ENCODE measurements at regions not wholly inside any gene's neighbourhood (a gene's known extent, or its start where the extent isn't known, plus 50 kb on each side); places are given as distances from the start of the nearest gene placed in this dataset.

DNA sequence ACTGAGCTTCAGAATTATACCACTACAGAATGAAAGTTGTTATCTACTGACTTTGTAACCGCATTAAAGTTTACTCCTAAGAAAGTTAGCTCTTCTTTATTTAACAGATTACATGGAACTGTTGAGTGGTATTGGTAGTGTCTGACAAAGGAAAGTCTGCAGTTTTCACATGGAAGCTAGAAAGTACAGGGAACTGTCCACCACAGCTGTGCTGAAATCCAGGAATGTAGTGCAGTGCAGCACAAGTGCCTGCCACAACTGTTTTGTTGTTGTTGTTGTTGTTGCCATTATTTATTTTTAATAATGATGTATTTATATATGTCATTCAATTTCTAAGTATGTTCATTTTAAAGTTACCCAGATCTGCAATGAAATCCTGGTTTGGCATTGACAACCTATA lies 464.9 kb downstream of the TBC1D32 start:
- no peaks in the 10 kb centered on the region for H3F3A ChIP-seq (ENCODE audit: insufficient read depth)
- H3K4me3 ChIP-seq, result no peak overlapping the region
- in situ Hi-C loops (cut with MboI), result no loop called here
- no peak overlapping the region for H3K4me2 ChIP-seq (ENCODE audit: unreplicated experiment)
- H4K20me1 ChIP-seq (ENCODE audit: insufficient read depth), result no peaks in the 10 kb centered on the region
- no peaks in the 10 kb centered on the region for H3K4me1 ChIP-seq (ENCODE audit: insufficient read depth)
- no peaks in the 10 kb centered on the region for H3K9me2 ChIP-seq (ENCODE audit: insufficient read depth)
- H3K79me2 ChIP-seq (ENCODE audit: insufficient read depth), result no peaks in the 10 kb centered on the region
- H3K36me3 ChIP-seq (ENCODE audit: low read depth), result no peaks in the 10 kb centered on the region
- H2AFZ ChIP-seq, result no peak overlapping the region
- no peak overlapping the region for H3K9ac ChIP-seq
- TF ChIP-seq EZH2 (IDR thresholded peaks at IDR 0.05; ENCODE audit: insufficient read depth, poor library complexity, severe bottlenecking), result no peak
- H3K27me3 ChIP-seq (replicated peaks; ENCODE audit: insufficient read depth), result no peaks in the 10 kb centered on the region
- WGBS, 2 experiments (ENCODE audit: low coverage in 1 of 2, low lambda C conversion rate in 2 of 2, missing lambda C conversion rate in 2 of 2), result 11 to 12% methylated on average over 1 of the region's 1 CpG
- DNase-seq, result peak; percentile 2
- H3K9me3 ChIP-seq (ENCODE audit: low read depth), result no peaks in the 10 kb centered on the region
- no peak overlapping the region for H3K27ac ChIP-seq

DNA sequence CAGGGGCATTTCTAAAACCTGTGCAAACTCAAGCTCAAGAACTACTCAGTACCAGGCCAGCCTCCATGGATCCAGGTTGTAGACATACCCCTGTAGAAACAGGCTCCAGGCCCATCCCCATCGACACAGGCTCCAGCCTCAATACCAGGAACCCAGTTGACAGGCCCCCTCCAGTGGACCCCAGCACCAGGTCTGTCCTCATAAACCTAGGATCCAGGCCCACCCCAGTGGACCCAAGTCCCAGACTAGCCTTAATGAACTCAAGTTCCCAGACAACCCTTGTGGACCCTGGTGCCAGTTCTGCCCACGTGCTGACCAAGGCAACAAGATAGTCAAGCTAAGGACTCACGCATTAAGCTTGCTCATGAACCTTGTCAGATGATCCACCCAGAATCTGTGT lies 476.9 kb downstream of the TBC1D32 start:
- no peak for DNase-seq
- Histone ChIP-seq H3K9me3 (ENCODE audit: low read depth) (no peaks in the 10 kb centered on the region), H3K79me2 (ENCODE audit: insufficient read depth) (no peaks in the 10 kb centered on the region), H3K4me1 (ENCODE audit: insufficient read depth) (no peaks in the 10 kb centered on the region), H2AFZ (no peak overlapping the region), H3K4me2 (ENCODE audit: unreplicated experiment) (no peak overlapping the region), H3K9ac (no peak overlapping the region), H3K4me3 (no peak overlapping the region), H3F3A (ENCODE audit: insufficient read depth) (no peaks in the 10 kb centered on the region), H3K9me2 (ENCODE audit: insufficient read depth) (no peaks in the 10 kb centered on the region), H3K36me3 (ENCODE audit: low read depth) (0 out of 2 replicates have a peak, but pooled peaks cover 4% of the 10 kb centered on the region), H3K27me3 (replicated peaks; ENCODE audit: insufficient read depth) (no peaks in the 10 kb centered on the region), H4K20me1 (ENCODE audit: insufficient read depth) (no peaks in the 10 kb centered on the region), H3K27ac (no peak overlapping the region)
- no peak for TF ChIP-seq EZH2 (IDR thresholded peaks at IDR 0.05; ENCODE audit: insufficient read depth, poor library complexity, severe bottlenecking)
- no peak for TF ChIP-seq EZH2phosphoT487 (IDR thresholded peaks at IDR 0.05; ENCODE audit: insufficient read depth, low read depth)
- in situ Hi-C loops (cut with MboI), result no loop called here
- 20 to 23% methylated on average over 3 of the region's 3 CpGs for WGBS, 2 experiments (ENCODE audit: low coverage in 1 of 2, low lambda C conversion rate in 2 of 2, missing lambda C conversion rate in 2 of 2)

DNA sequence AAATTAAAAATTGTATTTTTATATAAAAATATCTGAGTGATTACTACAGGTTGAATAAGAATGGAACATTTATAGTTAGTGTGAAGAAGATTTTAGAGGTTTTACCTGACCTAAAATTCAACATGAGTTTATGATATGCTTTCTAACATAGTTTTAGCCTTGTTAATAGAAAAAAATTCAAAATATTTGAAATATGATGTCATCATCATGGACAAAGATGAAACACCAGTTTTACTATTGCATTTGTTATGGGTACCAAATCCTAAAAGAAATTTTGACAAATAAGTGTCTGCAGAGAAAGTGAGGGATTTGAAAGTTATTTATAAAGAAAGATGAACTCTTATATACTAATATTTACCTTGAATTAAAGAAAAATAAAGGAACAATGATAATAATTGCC lies 479.7 kb downstream of the TBC1D32 start:
- Histone ChIP-seq H3K79me2 (ENCODE audit: insufficient read depth) (no peaks in the 10 kb centered on the region), H3F3A (ENCODE audit: insufficient read depth) (no peaks in the 10 kb centered on the region), H3K27me3 (replicated peaks; ENCODE audit: insufficient read depth) (no peaks in the 10 kb centered on the region), H3K9me2 (ENCODE audit: insufficient read depth) (no peaks in the 10 kb centered on the region), H3K27ac (no peak overlapping the region), H4K20me1 (ENCODE audit: insufficient read depth) (no peaks in the 10 kb centered on the region), H3K9me3 (ENCODE audit: low read depth) (no peaks in the 10 kb centered on the region), H3K9ac (no peak overlapping the region), H2AFZ (no peak overlapping the region), H3K4me2 (ENCODE audit: unreplicated experiment) (no peak overlapping the region), H3K4me1 (ENCODE audit: insufficient read depth) (no peaks in the 10 kb centered on the region), H3K4me3 (no peak overlapping the region), H3K36me3 (ENCODE audit: low read depth) (no peaks in the 10 kb centered on the region)
- TF ChIP-seq EZH2phosphoT487 (IDR thresholded peaks at IDR 0.05; ENCODE audit: insufficient read depth, low read depth) (no peak), EZH2 (IDR thresholded peaks at IDR 0.05; ENCODE audit: insufficient read depth, poor library complexity, severe bottlenecking) (no peak)
- in situ Hi-C loops (cut with MboI), result no loop called here
- DNase-seq, result no peak

DNA sequence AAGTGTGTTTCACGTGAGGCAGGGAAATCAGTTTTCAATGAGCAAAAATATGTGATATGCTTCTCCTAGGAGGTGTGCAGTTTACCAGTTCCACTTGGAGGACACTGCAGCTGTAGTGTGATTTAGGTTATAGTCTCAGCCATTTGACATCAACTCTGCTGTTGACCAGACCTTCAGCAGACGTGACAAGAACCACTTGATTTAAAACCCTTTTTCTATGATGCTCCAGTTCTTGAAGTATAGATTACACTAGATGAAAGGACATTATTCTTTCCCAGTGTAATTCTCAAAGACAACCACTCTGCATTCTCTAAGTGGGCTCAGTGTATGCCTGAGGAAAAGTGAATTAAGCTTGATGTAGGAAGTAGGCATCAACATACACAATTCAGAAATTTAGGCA lies 480.8 kb downstream of the TBC1D32 start:
- no peaks in the 10 kb centered on the region for H3K9me2 ChIP-seq (ENCODE audit: insufficient read depth)
- no peak for DNase-seq
- no peak overlapping the region for H3K27ac ChIP-seq
- no peaks in the 10 kb centered on the region for H3K4me1 ChIP-seq (ENCODE audit: insufficient read depth)
- H3K79me2 ChIP-seq (ENCODE audit: insufficient read depth), result no peaks in the 10 kb centered on the region
- H3K36me3 ChIP-seq (ENCODE audit: low read depth), result no peaks in the 10 kb centered on the region
- no peak overlapping the region for H3K4me2 ChIP-seq (ENCODE audit: unreplicated experiment)
- H3K9ac ChIP-seq, result no peak overlapping the region
- no peaks in the 10 kb centered on the region for H3K27me3 ChIP-seq (replicated peaks; ENCODE audit: insufficient read depth)
- WGBS, 2 experiments (ENCODE audit: low coverage in 1 of 2, low lambda C conversion rate in 2 of 2, missing lambda C conversion rate in 2 of 2), result 0% methylated on average over 2 of the region's 2 CpGs
- in situ Hi-C loops (cut with MboI), result no loop called here
- H3K4me3 ChIP-seq, result no peak overlapping the region
- H3K9me3 ChIP-seq (ENCODE audit: low read depth), result no peaks in the 10 kb centered on the region
- no peak for TF ChIP-seq EZH2phosphoT487 (IDR thresholded peaks at IDR 0.05; ENCODE audit: insufficient read depth, low read depth)
- TF ChIP-seq EZH2 (IDR thresholded peaks at IDR 0.05; ENCODE audit: insufficient read depth, poor library complexity, severe bottlenecking), result no peak
- H4K20me1 ChIP-seq (ENCODE audit: insufficient read depth), result no peaks in the 10 kb centered on the region
- H2AFZ ChIP-seq, result no peak overlapping the region
- H3F3A ChIP-seq (ENCODE audit: insufficient read depth), result no peaks in the 10 kb centered on the region

DNA sequence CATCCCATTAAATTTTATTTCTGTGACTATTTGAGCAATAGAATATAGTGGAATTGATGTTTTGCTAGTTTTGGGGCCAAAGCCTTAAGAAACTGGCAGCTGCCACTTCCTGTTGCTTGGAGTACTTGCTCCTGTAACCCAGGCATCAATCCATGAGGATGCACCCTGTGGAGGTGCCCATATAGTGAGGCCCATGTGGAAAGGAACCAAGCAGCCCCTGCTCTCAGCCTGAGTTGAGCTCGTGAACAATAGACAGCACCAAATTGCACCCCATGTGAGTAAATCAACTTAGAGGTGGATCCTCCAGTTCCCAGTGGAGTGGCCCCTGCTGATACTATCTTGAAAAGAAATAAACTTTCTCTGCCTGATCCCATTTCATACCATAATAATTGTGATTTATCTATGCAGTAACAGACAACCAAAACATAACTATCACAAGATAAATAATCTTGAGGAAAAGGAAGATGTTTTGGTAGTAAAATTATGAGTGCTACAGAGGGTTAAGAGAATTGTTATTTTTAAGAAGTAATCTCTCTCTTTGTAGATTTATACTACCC lies 481.9 kb downstream of the TBC1D32 start:
- H3K9me3 ChIP-seq (ENCODE audit: low read depth), result no peaks in the 10 kb centered on the region
- DNase-seq, result no peak
- TF ChIP-seq EZH2phosphoT487 (IDR thresholded peaks at IDR 0.05; ENCODE audit: insufficient read depth, low read depth) (no peak), EZH2 (IDR thresholded peaks at IDR 0.05; ENCODE audit: insufficient read depth, poor library complexity, severe bottlenecking) (no peak)
- H2AFZ ChIP-seq, result no peak overlapping the region
- H3K4me1 ChIP-seq (ENCODE audit: insufficient read depth), result no peaks in the 10 kb centered on the region
- no peaks in the 10 kb centered on the region for H3K27me3 ChIP-seq (replicated peaks; ENCODE audit: insufficient read depth)
- WGBS, 2 experiments (ENCODE audit: low coverage in 1 of 2, low lambda C conversion rate in 2 of 2, missing lambda C conversion rate in 2 of 2), result 0% methylated on average over 1 of the region's 1 CpG
- H3K4me2 ChIP-seq (ENCODE audit: unreplicated experiment), result no peak overlapping the region
- H3K27ac ChIP-seq, result no peak overlapping the region
- H4K20me1 ChIP-seq (ENCODE audit: insufficient read depth), result no peaks in the 10 kb centered on the region
- H3K9ac ChIP-seq, result no peak overlapping the region
- H3K9me2 ChIP-seq (ENCODE audit: insufficient read depth), result no peaks in the 10 kb centered on the region
- no peaks in the 10 kb centered on the region for H3K79me2 ChIP-seq (ENCODE audit: insufficient read depth)
- H3F3A ChIP-seq (ENCODE audit: insufficient read depth), result no peaks in the 10 kb centered on the region
- in situ Hi-C loops (cut with MboI), result no loop called here
- no peak overlapping the region for H3K4me3 ChIP-seq
- H3K36me3 ChIP-seq (ENCODE audit: low read depth), result no peaks in the 10 kb centered on the region
